ENCODE measurements at regions not wholly inside any gene's neighbourhood (a gene's known extent, or its start where the extent isn't known, plus 50 kb on each side); places are given as distances from the start of the nearest gene placed in this dataset.
"Not testable (repeated sequence)": the region's sequence is repeated elsewhere in the genome, so short reads cannot be mapped to it uniquely, and the experiment has no call there.

DNA sequence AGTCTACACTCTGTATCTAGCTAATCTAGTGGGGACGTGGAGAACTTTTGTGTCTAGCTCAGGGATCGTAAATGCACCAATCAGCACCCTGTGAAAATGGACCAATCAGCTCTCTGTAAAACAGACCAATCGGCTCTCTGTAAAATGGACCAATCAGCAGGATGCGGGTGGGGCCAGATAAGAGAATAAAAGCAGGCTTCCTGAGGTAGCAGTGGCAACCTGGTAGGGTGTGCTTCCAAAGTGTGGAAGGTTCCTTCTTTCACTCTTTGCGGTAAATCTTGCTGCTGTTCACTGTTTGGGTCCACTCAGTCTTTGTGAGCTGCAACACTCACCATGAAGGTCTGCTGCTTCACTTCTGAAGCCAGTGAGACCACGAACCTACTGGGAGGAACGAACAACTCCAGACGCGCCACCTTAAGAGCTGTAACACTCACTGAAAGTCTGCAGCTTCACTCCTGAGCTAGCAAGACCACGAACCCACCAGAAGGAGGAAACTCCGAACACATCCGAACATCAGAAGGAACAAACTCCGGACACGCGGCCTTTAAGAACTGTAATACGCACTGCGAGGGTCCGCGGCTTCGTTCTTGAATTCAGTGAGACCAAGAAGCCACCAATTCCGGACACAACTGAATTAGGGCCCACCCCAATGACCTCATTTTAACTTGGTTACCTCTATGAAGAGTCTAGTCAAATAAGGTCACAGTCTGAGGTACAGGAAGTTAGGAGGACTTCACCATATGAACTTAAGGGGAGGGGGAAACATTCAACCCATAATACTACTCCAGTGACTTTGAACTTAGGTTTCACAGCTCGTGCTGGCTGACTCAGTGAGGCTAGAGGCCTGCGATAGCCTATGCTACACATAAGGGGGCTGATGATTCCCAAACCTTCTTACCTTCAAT, 59.8 kb upstream of the LPGAT1 start:
- FAIRE-seq; DNase-seq (ENCODE audit: insufficient read length): not testable (repeated sequence)

DNA sequence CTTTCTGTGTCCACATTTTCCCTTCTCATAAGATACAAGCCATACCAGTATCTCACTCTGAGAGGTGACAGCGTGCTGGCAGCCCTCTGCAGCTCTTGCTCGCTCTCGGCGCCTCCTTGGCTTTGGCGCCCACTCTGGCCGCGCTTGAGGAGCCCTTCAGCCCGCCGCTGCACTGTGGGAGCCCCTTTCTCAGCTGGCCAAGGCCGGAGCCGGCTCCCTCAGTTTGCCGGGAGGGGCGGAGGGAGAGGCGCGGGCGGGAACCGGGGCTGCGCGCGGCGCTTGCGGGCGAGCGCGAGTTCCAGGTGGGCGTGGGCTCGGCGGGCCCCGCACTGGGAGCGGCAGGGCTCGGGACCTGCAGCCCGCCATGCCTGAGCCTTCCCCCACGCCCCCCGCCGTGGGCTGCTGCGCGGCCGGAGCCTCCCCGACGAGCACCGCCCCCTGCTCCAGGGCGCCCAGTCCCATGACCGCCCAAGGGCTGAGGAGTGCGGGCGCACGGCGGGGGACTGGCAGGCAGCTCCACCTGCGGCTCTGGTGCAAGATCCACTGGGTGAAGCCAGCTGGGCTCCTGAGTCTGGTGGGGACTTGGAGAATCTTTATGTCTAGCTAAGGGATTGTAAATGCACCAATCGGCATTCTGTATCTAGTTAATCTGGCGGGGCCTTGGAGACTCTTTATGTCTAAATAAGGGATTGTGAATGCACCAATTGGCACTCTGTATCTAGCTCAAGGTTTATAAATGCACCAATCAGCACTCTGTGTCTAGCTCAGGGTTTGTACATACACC, 58.9 kb upstream of the LPGAT1 start:
- FAIRE-seq; DNase-seq (ENCODE audit: insufficient read length): not testable (repeated sequence)

DNA sequence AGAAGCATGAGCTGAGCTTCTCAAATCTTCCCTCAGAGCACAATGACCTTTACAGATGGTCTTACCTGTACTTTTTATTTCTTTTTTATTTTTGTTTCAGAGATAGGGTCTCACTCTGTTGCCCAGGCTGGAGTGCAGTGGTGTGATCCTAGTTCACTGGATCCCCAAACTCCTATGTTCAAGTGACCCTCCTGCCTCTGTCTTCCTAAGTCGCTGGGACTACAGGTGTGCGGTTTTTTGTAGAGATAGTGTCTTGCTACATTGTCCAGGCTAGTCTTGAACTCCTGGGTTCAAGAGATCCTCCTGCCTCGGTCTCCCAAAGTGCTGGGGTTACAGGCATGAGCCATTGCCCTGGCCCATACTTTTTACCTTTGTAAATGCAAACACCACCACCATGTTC, 56.0 kb upstream of the LPGAT1 start:
- no peak for DNase-seq (ENCODE audit: insufficient read length)
- TF ChIP-seq POLR2A (IDR thresholded peaks at IDR 0.05; ENCODE audit: low read depth, low read length) (no peak), POLR2AphosphoS5 (IDR thresholded peaks at IDR 0.05; ENCODE audit: low read depth, low read length) (no peak), TAF1 (IDR thresholded peaks at IDR 0.05; ENCODE audit: borderline replicate concordance, low read depth, low read length) (no peak)
- no peak for FAIRE-seq

DNA sequence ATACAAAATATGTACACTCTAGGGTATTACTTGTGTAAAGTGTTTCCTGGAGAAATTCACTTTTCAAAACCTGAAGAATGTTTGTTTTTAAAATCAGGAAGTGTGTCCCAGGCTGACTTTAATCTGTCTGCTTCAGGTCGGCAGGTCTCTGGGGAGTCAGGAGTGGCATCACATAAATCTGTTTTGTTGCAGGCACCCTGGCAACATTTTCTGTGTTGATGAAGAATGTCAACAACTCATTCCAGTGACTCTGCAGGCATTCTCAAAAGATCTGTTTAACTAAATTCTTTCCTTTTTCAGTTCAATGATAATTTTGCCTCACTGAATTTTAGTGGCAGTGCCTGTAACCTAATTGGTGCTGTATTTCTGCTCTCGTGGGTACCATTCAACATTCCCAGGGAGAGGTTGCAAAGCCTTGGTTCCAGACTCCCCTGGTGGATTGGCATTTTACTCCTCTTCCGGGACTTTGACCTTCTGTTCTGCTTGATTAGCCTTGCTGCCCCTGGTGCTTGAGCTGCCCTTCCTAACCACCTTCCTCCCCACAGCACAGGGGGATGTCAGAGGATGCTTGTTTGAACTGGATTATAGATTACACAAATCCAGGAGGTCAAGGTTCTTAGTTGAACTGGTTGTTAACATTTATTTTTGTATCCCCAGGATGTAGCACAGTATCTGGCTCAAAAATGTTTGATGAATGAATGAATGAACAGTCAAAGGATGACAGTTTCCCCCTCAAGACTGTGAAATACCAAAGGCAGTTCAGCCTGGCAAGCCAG, 55.4 kb upstream of the LPGAT1 start:
- FAIRE-seq (no peak), DNase-seq (ENCODE audit: insufficient read length) (no peak)
- no peak for TF ChIP-seq TAF1 (IDR thresholded peaks at IDR 0.05; ENCODE audit: borderline replicate concordance, low read depth, low read length)
- no peak for TF ChIP-seq POLR2A (IDR thresholded peaks at IDR 0.05; ENCODE audit: low read depth, low read length)
- TF ChIP-seq POLR2AphosphoS5 (IDR thresholded peaks at IDR 0.05; ENCODE audit: low read depth, low read length): no peak

DNA sequence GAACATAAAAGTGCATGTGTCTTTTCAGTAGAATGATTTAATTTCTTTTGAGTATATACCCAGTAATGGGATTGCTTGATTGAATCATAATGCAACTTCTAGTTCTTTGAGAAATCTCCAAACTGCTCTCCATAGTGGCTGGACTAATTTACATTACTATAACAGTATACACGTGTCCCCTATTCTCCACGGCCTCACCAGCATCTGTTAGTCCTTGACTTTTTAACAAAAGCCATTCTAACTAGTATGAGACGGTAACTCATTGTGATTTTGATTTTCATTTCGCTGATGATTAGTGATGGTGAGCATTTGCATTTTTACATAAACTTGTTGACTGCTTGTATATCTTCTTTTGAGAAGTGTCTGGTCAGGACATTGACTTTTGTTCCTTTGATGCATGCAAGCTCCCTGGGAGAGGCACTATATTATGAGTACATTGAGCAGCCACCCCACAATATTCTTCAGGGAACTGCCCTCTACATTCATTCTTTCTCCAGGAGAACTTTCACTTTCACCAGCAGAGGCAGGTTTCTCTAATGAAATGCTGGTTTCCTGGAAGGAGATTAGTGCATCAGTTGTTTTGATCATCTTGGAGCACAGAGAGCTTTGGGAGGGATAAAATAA, 51.9 kb upstream of the LPGAT1 start:
- DNase-seq (ENCODE audit: insufficient read length): no peak
- TF ChIP-seq POLR2AphosphoS5 (IDR thresholded peaks at IDR 0.05; ENCODE audit: low read depth, low read length) (no peak), POLR2A (IDR thresholded peaks at IDR 0.05; ENCODE audit: low read depth, low read length) (no peak), TAF1 (IDR thresholded peaks at IDR 0.05; ENCODE audit: borderline replicate concordance, low read depth, low read length) (no peak)
- FAIRE-seq: peak; percentile 48
